ENCODE measurements at regions not wholly inside any gene's neighbourhood (a gene's known extent, or its start where the extent isn't known, plus 50 kb on each side); places are given as distances from the start of the nearest gene placed in this dataset.

- no peak for DNase-seq
Measured at GRCh38 chr20:21653628-21654027, 51.8 kb upstream of the PAX1 start.

DNA sequence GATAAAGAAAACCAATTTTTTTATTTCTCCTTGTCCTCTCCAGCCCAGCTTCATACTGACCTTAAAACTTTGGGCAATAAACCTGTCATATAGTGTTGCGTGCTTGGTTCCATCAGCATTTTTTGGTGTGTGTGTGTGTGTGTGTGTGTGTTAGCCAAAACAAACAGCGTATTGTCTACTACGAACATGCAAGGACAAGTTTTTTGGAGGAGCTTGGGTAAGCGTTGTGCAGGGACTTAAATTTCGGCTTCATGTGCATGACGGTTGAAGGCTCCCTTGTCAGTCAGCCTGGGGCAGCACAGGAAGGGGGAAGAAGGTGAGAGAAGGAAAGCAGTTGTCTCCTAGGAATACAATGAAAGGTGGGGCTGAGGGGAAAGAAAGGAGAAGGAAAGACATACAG lies 62.0 kb upstream of the PAX1 start:
- DNase-seq, result no peak

DNA sequence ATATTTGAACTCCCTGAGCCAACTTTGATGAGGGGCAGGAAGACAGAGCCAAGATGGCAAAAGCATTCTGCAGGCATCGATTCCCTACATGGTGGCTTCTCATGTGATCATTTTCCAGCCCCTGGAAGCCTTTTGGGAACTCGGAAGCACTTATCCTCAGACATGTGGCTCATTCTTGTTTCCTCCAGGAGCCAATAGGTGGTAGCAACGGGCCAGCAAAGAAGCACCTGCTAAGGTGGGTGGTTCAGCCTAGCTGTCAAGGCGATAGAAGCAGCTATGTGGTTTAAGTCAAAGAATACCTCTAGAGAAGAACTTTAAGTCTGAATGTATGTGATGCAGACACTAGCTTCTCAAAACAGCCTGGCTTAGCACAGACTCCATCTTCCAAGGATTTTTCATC lies 64.9 kb upstream of the PAX1 start:
- DNase-seq, result no peak

GRCh38 chr20:21633829-21634228 lies 71.6 kb upstream of the PAX1 start:
- DNase-seq, result no peak

DNA sequence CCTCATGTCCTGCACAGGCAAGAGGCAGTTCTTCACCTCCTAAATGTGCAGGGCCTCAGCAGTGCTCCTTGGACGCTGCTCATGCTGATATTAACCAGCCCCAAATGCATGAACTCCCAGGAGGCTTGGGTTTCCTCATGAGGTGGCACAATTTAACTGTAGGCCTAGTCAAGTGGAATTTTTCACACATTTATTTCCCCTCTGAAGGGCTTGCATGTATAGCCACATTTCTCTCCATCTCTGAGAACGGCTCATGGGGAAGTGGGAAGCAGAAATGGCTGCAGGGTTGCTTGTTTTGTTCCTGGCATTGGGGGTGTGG lies 72.8 kb upstream of the PAX1 start:
- no peak for DNase-seq

- no peak for DNase-seq
Measured at GRCh38 chr20:21632031-21632734, 73.3 kb upstream of the PAX1 start.

GRCh38 chr20:21628800-21629199 lies 76.7 kb upstream of the PAX1 start:
- DNase-seq, result no peak

DNA sequence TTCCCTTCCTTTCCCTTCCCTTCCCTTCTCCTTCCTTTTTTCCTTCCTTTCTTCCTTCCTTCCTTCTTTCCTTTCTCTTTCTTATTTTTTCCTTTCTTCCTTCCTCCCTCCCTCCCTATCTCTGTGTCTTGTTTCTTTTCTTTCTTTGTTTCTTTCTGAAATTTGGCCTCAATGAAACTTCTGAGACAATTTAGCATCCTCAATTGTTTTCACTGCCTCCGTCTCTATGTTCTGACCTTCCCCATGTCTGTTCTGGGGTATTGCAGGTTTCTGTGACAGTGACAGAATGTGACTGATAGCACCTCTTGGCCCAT lies 81.7 kb upstream of the PAX1 start:
- DNase-seq, result no peak

- no peak for DNase-seq
Measured at GRCh38 chr20:21623074-21623780, 82.2 kb upstream of the PAX1 start.

DNA sequence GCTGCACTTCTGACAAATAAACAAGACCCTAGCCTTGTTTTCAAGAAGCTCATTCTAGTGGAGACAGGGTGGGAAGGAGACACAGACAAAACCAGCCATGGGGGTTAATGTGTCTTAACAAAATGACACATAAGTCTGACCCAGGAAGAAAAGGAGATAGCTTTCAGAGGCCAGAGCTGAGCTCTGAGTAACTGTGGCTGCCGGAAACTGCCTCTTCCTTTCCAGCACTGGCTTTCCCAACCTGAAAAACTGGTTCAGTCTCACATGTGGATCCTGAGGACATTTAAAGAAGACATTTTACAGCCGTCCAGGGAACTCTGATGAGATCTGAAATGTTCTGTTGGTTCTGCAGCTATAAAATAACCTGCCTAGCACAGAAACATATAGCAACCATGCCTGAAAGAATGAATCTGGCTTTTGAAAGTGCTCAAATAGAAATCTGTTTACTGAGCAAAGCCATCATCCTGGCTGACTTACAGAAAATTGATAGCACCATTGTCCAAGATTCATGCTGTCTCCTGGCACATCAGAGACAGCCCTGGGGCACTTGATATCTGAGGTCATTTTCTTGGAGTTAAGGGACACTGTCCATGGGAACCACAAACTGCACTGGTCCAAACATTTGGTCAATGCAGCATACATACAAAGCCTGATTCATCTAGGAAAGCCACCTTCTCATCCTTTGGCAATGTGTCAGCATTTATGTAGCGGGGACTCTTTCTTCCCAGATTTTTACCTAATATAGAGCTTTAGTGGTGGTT lies 83.2 kb upstream of the PAX1 start:
- no peak for DNase-seq

- no peak for DNase-seq
Measured at GRCh38 chr20:21618759-21619416, 86.6 kb upstream of the PAX1 start.

DNA sequence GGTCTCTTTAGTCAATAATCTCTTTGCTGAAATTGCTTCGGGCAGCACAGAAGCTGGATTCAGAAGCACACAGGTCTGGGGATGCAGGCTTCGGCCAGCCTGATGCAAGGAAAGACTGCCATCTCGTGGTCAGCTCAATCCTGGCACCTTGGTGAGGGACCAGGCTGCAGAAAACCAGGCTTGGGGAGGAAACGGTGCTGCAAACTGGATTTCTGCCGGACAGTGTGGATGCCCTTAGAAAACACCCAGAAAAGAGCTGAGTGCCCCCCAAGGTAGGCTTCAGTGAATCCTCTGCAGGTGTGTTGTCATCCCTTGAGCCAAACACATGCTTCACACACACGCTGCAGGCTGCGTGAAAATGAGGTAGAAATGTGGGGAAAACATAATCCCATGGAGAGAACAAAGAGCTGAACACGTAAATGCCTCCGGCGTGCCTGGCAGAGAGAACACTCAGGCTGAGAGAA lies 89.8 kb upstream of the PAX1 start:
- DNase-seq, result peak in 56 of 58 donors; percentile 12 to 90 (median 74)

- DNase-seq, result peak in 1 of 58 donors; percentile 10
Measured at GRCh38 chr20:21614980-21615379, 90.5 kb upstream of the PAX1 start.

- peak in 2 of 58 donors; percentile 4 to 50 for DNase-seq
Measured at GRCh38 chr20:21613512-21613911, 92.0 kb upstream of the PAX1 start.

DNA sequence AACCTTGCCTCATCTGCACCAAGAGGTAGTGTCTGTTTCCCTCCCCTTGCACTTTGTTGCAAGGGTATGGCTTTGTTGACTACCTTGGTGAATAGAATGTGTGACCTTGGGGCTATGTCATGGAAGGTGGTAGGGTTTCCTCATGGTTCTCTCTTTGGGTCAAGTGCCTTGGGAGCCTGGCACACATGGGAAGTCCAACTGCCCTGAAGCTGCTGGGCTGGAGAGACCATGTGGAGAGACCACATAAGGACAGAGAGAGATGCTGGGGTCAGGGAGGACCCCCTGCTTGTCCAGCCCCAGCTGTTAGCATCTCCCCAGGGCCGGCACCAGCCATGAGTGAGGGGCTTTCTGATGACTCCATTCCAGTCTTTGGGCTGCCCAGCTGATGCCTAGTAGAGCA lies 95.5 kb upstream of the PAX1 start:
- no peak for DNase-seq

DNA sequence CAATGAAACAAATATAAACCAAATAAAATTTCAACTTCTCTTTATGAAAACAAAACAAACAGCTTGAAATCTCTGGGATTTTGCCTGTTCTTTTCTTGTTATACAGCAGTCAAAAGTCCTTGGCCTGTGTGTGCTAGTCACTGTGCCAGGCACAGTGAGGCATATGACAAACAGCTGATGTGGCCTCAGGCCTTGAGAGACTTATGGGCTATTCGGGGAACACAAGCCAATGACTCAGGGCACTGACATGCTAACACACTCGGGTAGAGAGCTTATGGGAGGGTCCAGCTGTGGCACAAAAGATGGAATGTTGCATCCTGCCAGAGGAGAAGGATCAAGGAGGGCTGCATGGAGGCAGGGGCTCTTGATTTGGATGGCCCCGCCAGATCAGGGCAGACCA lies 95.4 kb upstream of the NKX2-2 start:
- DNase-seq, result peak in 37 of 58 donors; percentile 6 to 82 (median 45)

GRCh38 chr20:21608777-21609176 lies 94.9 kb upstream of the NKX2-2 start:
- no peak for DNase-seq

GRCh38 chr20:21607971-21608725 lies 94.3 kb upstream of the NKX2-2 start:
- peak in 57 of 58 donors; percentile 19 to 95 (median 84) for DNase-seq

DNA sequence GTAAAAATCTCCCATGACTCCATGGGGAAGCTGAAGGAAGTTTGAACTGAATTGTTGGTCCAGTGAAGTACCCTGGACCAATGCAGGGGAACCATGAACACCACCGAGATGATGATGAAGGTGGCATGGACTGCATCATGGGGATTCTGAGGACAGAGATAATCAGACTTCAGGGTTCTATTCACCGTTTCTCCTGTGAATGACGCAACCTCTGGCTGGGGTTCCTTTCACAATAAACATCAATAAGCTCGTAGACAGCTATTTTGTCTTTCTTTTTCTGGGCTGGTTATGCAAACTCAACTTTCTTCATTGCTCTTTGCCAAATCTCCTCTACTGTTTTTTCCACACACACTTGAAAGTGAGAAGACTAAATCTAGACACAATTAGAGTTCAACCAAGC lies 87.9 kb upstream of the NKX2-2 start:
- DNase-seq, result no peak

GRCh38 chr20:21586682-21587081 lies 72.8 kb upstream of the NKX2-2 start:
- no peak for DNase-seq

DNA sequence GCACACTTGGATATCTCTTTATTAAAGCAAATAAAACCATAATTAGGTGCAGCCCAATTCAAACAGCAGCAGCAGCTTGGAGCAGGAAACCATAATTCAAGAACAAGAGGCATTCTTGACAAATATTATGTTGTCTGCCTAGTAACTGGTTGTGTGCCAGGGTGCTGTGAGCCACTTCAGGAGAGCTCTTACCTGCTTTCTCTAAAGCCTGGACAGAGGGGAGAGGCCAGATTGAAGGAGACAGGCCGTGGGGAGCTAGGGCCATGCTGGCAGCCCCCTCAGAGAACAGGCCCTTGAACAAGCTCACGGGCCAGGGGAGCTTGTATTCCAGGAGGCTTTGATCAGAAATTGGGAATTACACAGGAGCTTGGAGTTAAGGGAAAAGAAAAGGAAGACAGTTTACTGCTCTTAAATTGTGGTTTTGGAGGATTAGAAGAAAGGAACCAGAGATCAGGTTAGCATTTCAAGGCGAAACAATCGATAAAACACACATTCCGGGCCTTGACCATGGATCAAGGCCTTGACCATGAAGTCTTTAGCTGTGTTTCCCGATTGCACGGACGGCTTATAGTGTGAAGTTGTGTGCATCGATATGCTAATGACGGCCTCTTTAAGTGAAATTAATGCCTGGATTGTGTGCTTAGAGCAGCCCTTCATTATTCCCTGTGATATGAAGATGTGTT lies 69.8 kb upstream of the NKX2-2 start:
- DNase-seq, result no peak
